ENCODE measurements at regions not wholly inside any gene's neighbourhood (a gene's known extent, or its start where the extent isn't known, plus 50 kb on each side); places are given as distances from the start of the nearest gene placed in this dataset.

DNA sequence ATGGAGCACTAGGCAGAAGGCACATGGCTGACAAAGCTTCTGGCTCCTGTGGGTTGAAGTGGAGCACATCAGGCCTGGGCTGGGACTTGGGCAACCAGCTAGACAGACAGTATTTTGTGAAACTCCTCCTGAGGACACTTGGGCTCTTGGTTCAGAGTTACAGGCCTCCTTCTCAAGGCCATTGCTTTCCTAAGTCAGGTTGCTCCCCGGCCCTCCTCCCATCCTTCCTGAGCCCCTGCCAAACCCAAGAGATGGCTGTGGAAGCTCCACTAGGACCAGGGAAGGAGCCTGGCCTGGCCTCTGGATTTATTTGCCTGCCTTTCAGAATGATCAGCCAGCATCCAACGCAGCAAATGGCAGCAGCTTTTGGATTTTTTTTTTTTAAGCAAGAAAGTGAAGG lies 56.3 kb downstream of the MAGEF1 start:
- no peak overlapping the region for H3K27ac ChIP-seq
- 89% methylated on average over 2 of the region's 2 CpGs; no CpG with 5 or more reads in 1 of the 2 donors for WGBS, 2 donors (ENCODE audit: low coverage in 1 of 2)

DNA sequence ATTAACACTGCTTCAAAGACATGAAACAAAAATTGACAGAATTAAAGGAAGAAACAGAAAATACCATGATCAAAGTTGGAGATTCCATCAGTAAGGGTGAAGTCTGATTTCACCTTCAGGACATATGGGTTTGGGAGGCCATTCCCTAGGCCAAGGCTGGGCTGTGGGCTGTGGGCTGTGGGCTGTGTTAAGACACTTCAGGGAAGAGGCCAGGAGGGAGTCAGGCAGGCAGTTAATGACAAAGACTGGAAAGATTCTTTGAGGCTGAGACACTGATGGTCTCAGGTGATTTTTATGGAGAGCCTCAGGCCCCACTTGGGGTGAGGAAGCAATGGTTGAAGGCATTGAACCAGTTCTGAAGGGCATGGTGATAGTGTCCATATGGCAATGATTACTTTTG lies 57.5 kb downstream of the MAGEF1 start:
- Histone ChIP-seq H3K9me3 (no peaks in the 10 kb centered on the region), H3K27me3 (no peaks in the 10 kb centered on the region), H3K27ac (no peak overlapping the region), H3K36me3 (no peaks in the 10 kb centered on the region), H3K4me3 (no peak overlapping the region), H3K4me1 (no peaks in the 10 kb centered on the region)
- intact Hi-C loops (cut with DNase I; ENCODE audit: low total_unique reads) (no loop called here), in situ Hi-C loops (cut with MboI; ENCODE audit: low pct_ligation_motif_present in 1 of 4, low pct_unique_long_range_greater_than_20kb in 1 of 4, low sequenced_read_pairs in 3 of 4) (no loop called here)
- no peak for TF ChIP-seq EP300 (IDR thresholded peaks at IDR 0.05; ENCODE audit: low read depth)
- no peak for TF ChIP-seq POLR2AphosphoS5 (IDR thresholded peaks at IDR 0.05)
- no peak for TF ChIP-seq POLR2A (IDR thresholded peaks at IDR 0.05)
- no peak for TF ChIP-seq CTCF (IDR thresholded peaks at IDR 0.05)
- no peak for DNase-seq

More for the DNA sequence above, 56.3 kb downstream of the MAGEF1 start:
- in situ Hi-C loops (cut with MboI; ENCODE audit: low pct_ligation_motif_present in 1 of 4, low pct_unique_long_range_greater_than_20kb in 1 of 4, low sequenced_read_pairs in 3 of 4) (no loop called here), intact Hi-C loops (cut with DNase I; ENCODE audit: low total_unique reads) (no loop called here)
- no peak for DNase-seq
- no peaks in the 10 kb centered on the region for H3K4me1 ChIP-seq
- no peaks in the 10 kb centered on the region for H3K36me3 ChIP-seq
- no peaks in the 10 kb centered on the region for H3K9me3 ChIP-seq
- H3K27me3 ChIP-seq, result no peaks in the 10 kb centered on the region
- no peak for TF ChIP-seq POLR2A (IDR thresholded peaks at IDR 0.05)
- TF ChIP-seq CTCF (IDR thresholded peaks at IDR 0.05), result no peak
- TF ChIP-seq EP300 (IDR thresholded peaks at IDR 0.05; ENCODE audit: low read depth), result no peak
- TF ChIP-seq POLR2AphosphoS5 (IDR thresholded peaks at IDR 0.05), result no peak
- H3K4me3 ChIP-seq, result no peak overlapping the region

DNA sequence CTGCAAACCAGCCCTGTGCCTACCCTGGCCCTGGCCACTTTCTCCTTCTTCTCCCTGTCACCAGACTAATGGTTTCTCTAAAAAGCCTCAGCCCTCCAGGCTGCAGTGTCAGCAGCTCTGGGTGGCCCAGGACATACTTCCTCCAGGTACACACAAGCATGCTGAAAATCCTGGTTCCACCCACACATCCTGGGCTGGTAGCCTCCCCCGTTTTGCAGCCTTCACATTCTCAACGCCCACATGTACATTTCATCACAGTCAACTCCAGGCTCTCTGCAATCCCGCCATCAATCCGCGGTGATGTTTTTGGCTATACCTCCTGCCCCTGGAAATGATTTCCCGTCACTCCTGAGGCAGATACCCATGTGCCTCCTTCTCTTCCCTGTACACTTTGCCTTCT lies 59.4 kb downstream of the MAGEF1 start:
- intact Hi-C loops (cut with DNase I; ENCODE audit: low total_unique reads) (no loop called here), in situ Hi-C loops (cut with MboI; ENCODE audit: low pct_ligation_motif_present in 1 of 4, low pct_unique_long_range_greater_than_20kb in 1 of 4, low sequenced_read_pairs in 3 of 4) (no loop called here)
- DNase-seq, result no peak

GRCh38 chr3:184651904-184652303 lies 60.0 kb downstream of the MAGEF1 start:
- WGBS, 2 donors (ENCODE audit: low coverage in 1 of 2), result 68 to 79% methylated on average over 6 of the region's 6 CpGs
- intact Hi-C loops (cut with DNase I; ENCODE audit: low total_unique reads) (no loop called here), in situ Hi-C loops (cut with MboI; ENCODE audit: low pct_ligation_motif_present in 1 of 4, low pct_unique_long_range_greater_than_20kb in 1 of 4, low sequenced_read_pairs in 3 of 4) (no loop called here)
- H3K4me1 ChIP-seq, result no peaks in the 10 kb centered on the region
- H3K36me3 ChIP-seq, result no peaks in the 10 kb centered on the region
- no peaks in the 10 kb centered on the region for H3K27me3 ChIP-seq
- TF ChIP-seq POLR2AphosphoS5 (IDR thresholded peaks at IDR 0.05) (no peak), POLR2A (IDR thresholded peaks at IDR 0.05) (no peak), CTCF (IDR thresholded peaks at IDR 0.05) (no peak), EP300 (IDR thresholded peaks at IDR 0.05; ENCODE audit: low read depth) (no peak)
- H3K9me3 ChIP-seq, result no peaks in the 10 kb centered on the region
- no peak overlapping the region for H3K4me3 ChIP-seq
- no peak overlapping the region for H3K27ac ChIP-seq
- no peak for DNase-seq

More for the DNA sequence above, 59.4 kb downstream of the MAGEF1 start:
- Histone ChIP-seq H3K27ac (no peak overlapping the region), H3K36me3 (no peaks in the 10 kb centered on the region), H3K4me3 (no peak overlapping the region), H3K9me3 (no peaks in the 10 kb centered on the region), H3K4me1 (no peaks in the 10 kb centered on the region), H3K27me3 (no peaks in the 10 kb centered on the region)
- WGBS, 2 donors (ENCODE audit: low coverage in 1 of 2), result 80 to 84% methylated on average over 6 of the region's 6 CpGs
- no peak for TF ChIP-seq EP300 (IDR thresholded peaks at IDR 0.05; ENCODE audit: low read depth)
- no peak for TF ChIP-seq POLR2A (IDR thresholded peaks at IDR 0.05)
- TF ChIP-seq POLR2AphosphoS5 (IDR thresholded peaks at IDR 0.05), result no peak

- in situ Hi-C loops (cut with MboI; ENCODE audit: low pct_ligation_motif_present in 1 of 4, low pct_unique_long_range_greater_than_20kb in 1 of 4, low sequenced_read_pairs in 3 of 4), result no loop called here
- Histone ChIP-seq H3K4me1 (peaks cover 0 to 9% (median 6%) of the 10 kb centered on the region in 4 donors), H3K4me3 (no peak overlapping the region), H3K36me3 (no peaks in the 10 kb centered on the region), H3K27ac (no peak overlapping the region), H3K9me3 (no peaks in the 10 kb centered on the region), H3K27me3 (no peaks in the 10 kb centered on the region)
- intact Hi-C loops (cut with DNase I; ENCODE audit: low total_unique reads), result no loop called here
- TF ChIP-seq POLR2A (IDR thresholded peaks at IDR 0.05) (no peak), CTCF (IDR thresholded peaks at IDR 0.05) (no peak), POLR2AphosphoS5 (IDR thresholded peaks at IDR 0.05) (no peak), EP300 (IDR thresholded peaks at IDR 0.05; ENCODE audit: low read depth) (no peak)
- no peak for DNase-seq
- 78 to 90% methylated on average over 2 to 10 of the region's 10 CpGs for WGBS, 2 donors (ENCODE audit: low coverage in 1 of 2)
Observed at GRCh38 chr3:184648636-184649035, 63.2 kb downstream of the MAGEF1 start.

Data from transverse colon (tissue), 4 donors.